GM12873 (cell line): ENCODE measurements at regions not wholly inside any gene's neighbourhood (a gene's known extent, or its start where the extent isn't known, plus 50 kb on each side); places are given as distances from the start of the nearest gene placed in this dataset.

ENCODE experiments used
- CTCF ChIP-seq: IDR thresholded peaks from 2 replicates; pipeline ENCODE4 v1.5.1; 2012; ENCODE audit warnings: low read depth, mild to moderate bottlenecking, moderate library complexity, low read length, control low read depth; ENCODE audit not compliant: insufficient read depth; ENCODE audit errors: missing control alignments

DNA sequence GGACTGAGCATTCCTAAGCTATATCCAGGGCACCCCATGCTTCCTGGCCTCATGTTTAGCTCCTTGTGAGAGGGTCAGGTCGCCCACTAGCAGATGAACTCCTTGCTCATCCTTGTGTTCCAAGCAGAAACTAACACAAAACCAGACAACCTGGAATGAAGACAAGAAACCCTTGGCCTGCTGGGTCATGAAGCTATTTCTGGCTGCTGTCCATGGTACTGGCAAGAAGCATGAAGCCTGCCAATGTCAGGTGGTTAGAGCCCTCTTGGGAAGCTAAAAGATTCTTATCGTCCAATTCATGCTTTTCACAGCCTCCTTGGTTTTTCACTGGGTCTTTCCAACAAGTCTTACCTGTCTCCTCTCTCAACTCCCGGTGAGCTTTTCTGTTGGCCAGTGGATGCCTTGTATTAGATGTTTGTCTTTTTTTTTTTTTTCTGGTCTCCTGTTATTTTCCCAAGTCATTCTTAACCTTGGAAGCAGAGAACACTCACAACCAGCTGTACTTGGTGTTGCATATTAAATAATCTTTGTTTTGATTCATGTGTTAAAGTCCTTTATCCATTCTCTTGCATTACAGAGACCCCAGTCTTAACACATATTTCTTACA is 180.3 kb downstream of the ANKRD60 start:
- TF ChIP-seq CTCF, result no peak

DNA sequence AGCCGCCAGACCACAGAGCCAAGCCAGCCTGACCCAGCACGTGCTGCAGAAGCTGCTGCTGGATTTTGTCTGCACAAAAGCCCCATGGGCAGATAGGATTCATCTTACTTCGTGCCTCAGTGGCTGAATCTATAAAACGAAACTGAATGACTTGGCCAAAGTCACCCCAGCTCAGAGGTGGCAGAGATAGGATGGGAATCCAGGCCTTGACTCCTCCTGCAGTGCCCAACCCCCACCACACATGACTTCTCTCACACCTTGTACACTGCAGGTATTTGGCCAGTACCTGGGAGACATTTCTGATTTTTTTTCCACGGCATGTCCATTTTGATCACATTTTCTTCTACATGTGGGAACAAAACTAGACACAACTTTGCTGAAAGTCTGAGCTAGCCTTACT is 182.1 kb downstream of the ANKRD60 start:
- no peak for TF ChIP-seq CTCF

DNA sequence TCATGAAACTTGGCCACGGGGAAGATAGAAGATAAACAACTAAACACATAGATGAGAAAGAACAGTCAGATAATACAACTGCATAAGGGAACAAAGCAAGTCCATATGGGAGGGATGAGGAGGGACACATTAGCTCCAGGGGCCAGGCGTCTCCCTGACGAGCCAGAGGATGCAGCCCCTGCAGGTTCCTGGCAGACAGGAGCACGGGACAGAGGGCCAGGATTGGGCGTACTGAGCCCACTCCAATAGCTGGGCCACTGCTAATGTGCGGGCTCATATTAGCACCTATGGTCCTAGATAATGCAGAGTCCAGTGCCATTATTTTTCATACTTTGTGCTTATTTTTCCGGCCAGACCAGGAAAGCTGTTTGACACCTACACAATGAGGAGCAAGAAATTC is 182.9 kb downstream of the ANKRD60 start:
- no peak for TF ChIP-seq CTCF

- no peak for TF ChIP-seq CTCF
Measured at GRCh38 chr20:58044931-58045555, 183.4 kb downstream of the ANKRD60 start.

GRCh38 chr20:58044286-58044685 is 184.2 kb downstream of the ANKRD60 start:
- TF ChIP-seq CTCF, result no peak

DNA sequence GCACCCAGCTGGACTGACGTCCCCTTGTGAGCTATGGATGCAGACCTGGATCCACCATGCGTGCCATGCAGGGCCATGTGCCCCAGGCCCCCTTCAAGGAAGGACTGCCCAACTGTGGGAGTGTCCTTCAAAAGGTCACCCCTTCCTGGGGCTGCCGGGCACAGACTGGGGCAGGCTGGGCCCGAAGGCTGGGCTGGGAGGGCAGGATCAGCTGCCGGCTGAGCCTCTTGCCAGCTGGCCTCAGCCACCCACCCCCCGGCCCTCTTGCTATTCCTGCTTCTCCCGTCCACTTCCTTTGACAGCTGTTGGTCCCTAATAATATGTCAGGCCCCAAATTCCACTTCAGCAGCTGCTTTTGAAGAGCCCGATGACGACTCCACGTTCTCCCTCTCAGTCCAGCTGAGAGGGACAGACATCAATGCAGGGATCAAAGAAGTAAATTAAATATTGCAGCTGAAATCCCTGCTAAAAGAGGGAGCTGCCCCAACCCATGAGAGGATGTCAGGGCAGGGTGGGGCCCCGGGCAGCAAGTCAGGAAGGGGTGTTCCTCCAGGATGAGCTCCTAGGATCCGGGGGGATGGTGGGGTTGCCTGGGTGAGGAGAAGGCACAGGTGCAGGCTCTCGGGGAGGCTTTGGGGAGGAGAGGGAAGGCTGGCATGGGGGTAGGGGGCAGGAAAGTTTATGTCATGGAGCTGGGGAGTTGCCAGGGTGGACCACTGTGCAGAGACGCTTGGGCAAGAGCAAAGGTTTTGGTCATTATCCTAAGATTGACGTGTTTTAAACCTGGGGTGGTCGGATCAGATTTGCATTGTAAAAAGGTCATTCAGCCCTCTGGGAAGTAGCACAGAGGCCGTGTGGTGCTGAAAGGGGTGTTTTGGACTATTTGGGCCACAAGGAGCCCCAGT is 185.0 kb downstream of the ANKRD60 start:
- TF ChIP-seq CTCF, result no peak

DNA sequence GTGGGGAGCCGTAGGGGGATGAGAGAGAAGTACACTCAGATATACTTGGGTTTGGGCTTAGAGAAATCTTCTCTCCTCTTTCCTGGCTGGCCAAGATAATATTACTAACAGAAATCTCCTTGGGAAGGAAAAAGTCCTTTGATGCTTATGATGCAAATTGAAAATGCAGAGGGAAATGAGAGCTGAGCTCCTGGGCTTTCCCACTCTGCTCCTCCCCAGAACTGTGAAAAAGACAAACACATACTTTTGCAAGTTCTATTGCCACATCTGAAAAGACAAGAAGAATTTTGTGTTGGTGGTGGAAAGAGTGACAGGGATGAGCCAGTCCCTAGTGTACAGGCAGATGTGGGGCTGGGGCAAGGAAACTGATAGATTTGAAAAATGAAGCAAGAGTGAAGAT is 185.9 kb downstream of the ANKRD60 start:
- no peak for TF ChIP-seq CTCF
